ENCODE measurements at regions not wholly inside any gene's neighbourhood (a gene's known extent, or its start where the extent isn't known, plus 50 kb on each side); places are given as distances from the start of the nearest gene placed in this dataset.

DNA sequence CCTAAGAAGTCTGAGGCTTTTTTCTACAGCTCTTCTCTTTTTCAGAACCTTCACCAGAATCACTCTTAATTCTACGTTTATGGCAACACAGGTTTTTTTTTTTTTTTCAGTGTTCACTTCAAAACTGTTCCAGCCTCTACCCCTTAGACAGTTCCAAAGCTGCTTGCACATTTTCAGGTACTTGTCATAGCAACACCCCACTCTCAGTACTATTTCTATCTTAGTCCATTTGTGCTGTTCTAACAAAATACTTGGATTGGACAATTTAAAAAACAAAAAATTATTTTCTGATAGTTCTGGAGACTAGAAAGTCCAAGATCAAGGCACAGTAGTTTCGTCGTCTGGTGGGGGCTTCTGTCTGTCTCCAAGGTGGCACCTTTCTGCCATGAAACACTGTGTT is 340.9 kb upstream of the RPS23 start:
- H3K4me3 ChIP-seq (ENCODE audit: low read depth, low read length) = no peak overlapping the region
- no peak for TF ChIP-seq CTCF (IDR thresholded peaks at IDR 0.05; ENCODE audit: insufficient read depth, low read depth, low read length)
- DNase-seq (ENCODE audit: low read depth) = no peak

GRCh38 chr5:82614706-82615105 is 336.6 kb upstream of the RPS23 start:
- DNase-seq (ENCODE audit: low read depth) = no peak
- TF ChIP-seq CTCF (IDR thresholded peaks at IDR 0.05; ENCODE audit: insufficient read depth, low read depth, low read length) = no peak
- no peak overlapping the region for H3K4me3 ChIP-seq (ENCODE audit: low read depth, low read length)

DNA sequence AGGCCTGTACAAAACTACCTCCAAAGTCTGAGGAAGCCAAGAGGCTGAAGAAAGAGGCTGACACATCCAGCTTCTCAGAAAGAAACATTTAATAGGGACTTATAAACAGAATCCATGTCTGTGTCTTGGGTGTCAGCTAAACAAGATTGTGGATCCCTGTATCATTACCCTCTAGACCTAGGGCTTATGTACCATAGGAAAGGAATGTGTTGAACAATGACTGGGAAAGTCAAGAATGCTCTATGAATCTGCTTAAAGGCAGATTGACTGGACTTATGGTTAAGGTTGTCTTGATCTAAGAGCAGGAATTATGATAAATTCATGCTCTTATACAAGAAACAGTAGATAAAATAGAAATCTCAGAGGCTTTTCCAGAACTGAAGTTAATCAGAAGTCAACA is 335.7 kb upstream of the RPS23 start:
- no peak for TF ChIP-seq CTCF (IDR thresholded peaks at IDR 0.05; ENCODE audit: insufficient read depth, low read depth, low read length)
- no peak for DNase-seq (ENCODE audit: low read depth)
- no peak overlapping the region for H3K4me3 ChIP-seq (ENCODE audit: low read depth, low read length)

GRCh38 chr5:82610686-82611085 is 332.5 kb upstream of the RPS23 start:
- no peak for DNase-seq (ENCODE audit: low read depth)
- no peak overlapping the region for H3K4me3 ChIP-seq (ENCODE audit: low read depth, low read length)
- TF ChIP-seq CTCF (IDR thresholded peaks at IDR 0.05; ENCODE audit: insufficient read depth, low read depth, low read length) = no peak

- no peak for TF ChIP-seq CTCF (IDR thresholded peaks at IDR 0.05; ENCODE audit: insufficient read depth, low read depth, low read length)
- H3K4me3 ChIP-seq (ENCODE audit: low read depth, low read length) = no peak overlapping the region
- no peak for DNase-seq (ENCODE audit: low read depth)
Observed at GRCh38 chr5:82605441-82605973, 327.4 kb upstream of the RPS23 start.

GRCh38 chr5:82603033-82603987 is 325.2 kb upstream of the RPS23 start:
- TF ChIP-seq CTCF (IDR thresholded peaks at IDR 0.05; ENCODE audit: insufficient read depth, low read depth, low read length) = no peak
- H3K4me3 ChIP-seq (ENCODE audit: low read depth, low read length) = no peak overlapping the region
- no peak for DNase-seq (ENCODE audit: low read depth)
